ENCODE measurements at regions not wholly inside any gene's neighbourhood (a gene's known extent, or its start where the extent isn't known, plus 50 kb on each side); places are given as distances from the start of the nearest gene placed in this dataset.

GRCh38 chr2:217732992-217733391 is 269.8 kb downstream of the TNS1 start:
- Histone ChIP-seq H3K79me2 (ENCODE audit: low read depth) (no peaks in the 10 kb centered on the region), H4K20me1 (ENCODE audit: insufficient read depth) (no peaks in the 10 kb centered on the region), H3K4me3 (no peak overlapping the region), H3K27me3 (ENCODE audit: insufficient read depth, low read depth) (peaks cover 6% of the 10 kb centered on the region; the same call in 1 of the 2 replicates), H3K9me2 (ENCODE audit: insufficient read depth) (no peaks in the 10 kb centered on the region), H3K27ac (no peak overlapping the region), H3F3A (ENCODE audit: insufficient read depth, low read depth) (no peaks in the 10 kb centered on the region), H3K4me2 (no peak overlapping the region), H2AFZ (no peak overlapping the region), H3K36me3 (ENCODE audit: low read depth) (no peaks in the 10 kb centered on the region), H3K9me3 (ENCODE audit: insufficient read depth, low read depth) (no peaks in the 10 kb centered on the region), H3K4me1 (replicated peaks; ENCODE audit: insufficient read depth) (no peaks in the 10 kb centered on the region)
- ChIA-PET POLR2A (ENCODE audit: unreplicated experiment) (no interaction called here), CTCF (no interaction called here)
- no TSS peak for BruUV-seq (replicated peaks)
- no peak for DNase-seq
- intact Hi-C loops (cut with micrococcal nuclease; ENCODE audit: unreplicated experiment), result no loop called here
- TF ChIP-seq CTCF (conservative IDR thresholded peaks at IDR 0.05) (no peak), EZH2 (IDR thresholded peaks at IDR 0.05; ENCODE audit: low read depth) (no peak)

GRCh38 chr2:217731805-217732204 is 271.0 kb downstream of the TNS1 start:
- H3K9me3 ChIP-seq (ENCODE audit: insufficient read depth, low read depth), result no peaks in the 10 kb centered on the region
- DNase-seq, result no peak
- H3K4me3 ChIP-seq, result no peak overlapping the region
- TF ChIP-seq CTCF (conservative IDR thresholded peaks at IDR 0.05) (no peak), EZH2 (IDR thresholded peaks at IDR 0.05; ENCODE audit: low read depth) (no peak)
- H2AFZ ChIP-seq, result no peak overlapping the region
- peaks cover 6% of the 10 kb centered on the region; the same call in 1 of the 2 replicates for H3K27me3 ChIP-seq (ENCODE audit: insufficient read depth, low read depth)
- ChIA-PET CTCF (no interaction called here), POLR2A (ENCODE audit: unreplicated experiment) (no interaction called here)
- no peaks in the 10 kb centered on the region for H3K36me3 ChIP-seq (ENCODE audit: low read depth)
- intact Hi-C loops (cut with micrococcal nuclease; ENCODE audit: unreplicated experiment), result no loop called here
- BruUV-seq (replicated peaks), result no TSS peak
- no peaks in the 10 kb centered on the region for H3F3A ChIP-seq (ENCODE audit: insufficient read depth, low read depth)
- H3K4me1 ChIP-seq (replicated peaks; ENCODE audit: insufficient read depth), result no peaks in the 10 kb centered on the region
- no peaks in the 10 kb centered on the region for H3K79me2 ChIP-seq (ENCODE audit: low read depth)
- no peaks in the 10 kb centered on the region for H3K9me2 ChIP-seq (ENCODE audit: insufficient read depth)
- H3K4me2 ChIP-seq, result no peak overlapping the region
- H4K20me1 ChIP-seq (ENCODE audit: insufficient read depth), result no peaks in the 10 kb centered on the region
- H3K27ac ChIP-seq, result no peak overlapping the region

- H3K9me2 ChIP-seq (ENCODE audit: insufficient read depth), result no peaks in the 10 kb centered on the region
- H3K79me2 ChIP-seq (ENCODE audit: low read depth), result no peaks in the 10 kb centered on the region
- no peak for TF ChIP-seq CTCF (conservative IDR thresholded peaks at IDR 0.05)
- no peak for TF ChIP-seq EZH2 (IDR thresholded peaks at IDR 0.05; ENCODE audit: low read depth)
- BruUV-seq (replicated peaks), result no TSS peak
- H3F3A ChIP-seq (ENCODE audit: insufficient read depth, low read depth), result no peaks in the 10 kb centered on the region
- no peaks in the 10 kb centered on the region for H3K4me1 ChIP-seq (replicated peaks; ENCODE audit: insufficient read depth)
- no peak overlapping the region for H2AFZ ChIP-seq
- H3K9me3 ChIP-seq (ENCODE audit: insufficient read depth, low read depth), result no peaks in the 10 kb centered on the region
- no peak overlapping the region for H3K27ac ChIP-seq
- peaks cover 6% of the 10 kb centered on the region; the same call in 1 of the 2 replicates for H3K27me3 ChIP-seq (ENCODE audit: insufficient read depth, low read depth)
- intact Hi-C loops (cut with micrococcal nuclease; ENCODE audit: unreplicated experiment), result no loop called here
- H4K20me1 ChIP-seq (ENCODE audit: insufficient read depth), result no peaks in the 10 kb centered on the region
- CTCF ChIA-PET, result no interaction called here
- no peak for DNase-seq
- POLR2A ChIA-PET (ENCODE audit: unreplicated experiment), result no interaction called here
- H3K4me3 ChIP-seq, result no peak overlapping the region
- H3K4me2 ChIP-seq, result no peak overlapping the region
- no peaks in the 10 kb centered on the region for H3K36me3 ChIP-seq (ENCODE audit: low read depth)
Measured at GRCh38 chr2:217729421-217730053, 273.3 kb downstream of the TNS1 start.

Measured in PC-9 (cell line).